ENCODE measurements at regions not wholly inside any gene's neighbourhood (a gene's known extent, or its start where the extent isn't known, plus 50 kb on each side); places are given as distances from the start of the nearest gene placed in this dataset.

DNA sequence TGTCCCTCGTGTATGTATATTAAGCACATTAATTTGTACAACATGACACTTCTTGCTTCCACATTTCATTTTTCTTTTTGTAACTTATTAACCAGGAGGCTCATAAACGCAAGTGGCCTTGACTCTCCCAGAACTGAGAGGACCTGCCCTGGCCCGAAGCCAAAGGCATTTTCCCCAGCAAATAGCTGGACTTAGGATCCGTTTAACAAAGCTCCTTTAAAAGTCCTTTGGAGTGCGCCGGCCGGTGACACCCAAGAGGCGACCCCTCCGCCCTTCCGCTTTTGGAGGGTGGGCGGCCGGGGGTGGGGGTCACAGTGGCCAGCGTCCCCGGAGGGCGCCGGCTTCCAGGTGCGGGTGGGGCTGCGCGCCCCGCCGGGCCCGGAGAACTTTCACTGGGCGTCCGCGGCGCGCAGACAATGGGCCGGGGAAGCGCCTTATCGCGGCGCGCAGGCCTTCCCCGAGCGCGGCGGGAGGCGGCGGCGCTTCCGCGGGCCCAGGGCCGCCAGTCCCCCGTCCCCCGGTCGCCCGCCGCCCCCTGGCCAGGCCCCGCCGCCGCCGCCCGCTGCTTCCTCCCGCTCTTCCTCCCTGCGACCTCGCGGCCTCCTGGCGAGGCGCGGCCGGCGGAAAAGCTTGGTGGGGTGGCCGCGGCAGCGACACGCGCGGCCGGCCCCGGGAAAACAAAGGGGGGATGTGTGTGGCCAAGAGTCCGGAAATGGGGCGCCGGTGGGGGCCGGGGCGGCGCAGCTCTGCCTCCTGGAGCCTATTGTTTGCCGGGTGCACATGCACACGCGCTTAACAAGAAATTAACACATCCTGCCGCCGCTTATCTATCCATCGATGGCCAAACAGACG is 613.4 kb downstream of the MCTP2 start (continued):
- TF ChIP-seq CBX5 (CRISPR knock-in tag; IDR thresholded peaks at IDR 0.05; ENCODE audit: borderline replicate concordance) (no peak), MAFG (CRISPR knock-in tag; IDR thresholded peaks at IDR 0.05) (no peak), ZFP36 (IDR thresholded peaks at IDR 0.05; ENCODE audit: borderline replicate concordance, low read depth, low read length, partially characterized antibody) (no peak), ZNF207 (IDR thresholded peaks at IDR 0.05; ENCODE audit: borderline replicate concordance) (no peak), NKX3-1 (CRISPR knock-in tag; IDR thresholded peaks at IDR 0.05) (peak; percentile 21; the same call in 1 of the 2 replicates), NFAT5 (CRISPR knock-in tag; IDR thresholded peaks at IDR 0.05) (no peak), ZFAT (CRISPR knock-in tag; conservative IDR thresholded peaks at IDR 0.05) (no peak), SMARCC2 (IDR thresholded peaks at IDR 0.05) (no peak), PREB (CRISPR knock-in tag; IDR thresholded peaks at IDR 0.05) (no peak), NFATC3 (CRISPR knock-in tag; IDR thresholded peaks at IDR 0.05) (no peak), MIER2 (CRISPR knock-in tag; IDR thresholded peaks at IDR 0.05) (no peak)
- TF ChIP-seq, protein P1, sequence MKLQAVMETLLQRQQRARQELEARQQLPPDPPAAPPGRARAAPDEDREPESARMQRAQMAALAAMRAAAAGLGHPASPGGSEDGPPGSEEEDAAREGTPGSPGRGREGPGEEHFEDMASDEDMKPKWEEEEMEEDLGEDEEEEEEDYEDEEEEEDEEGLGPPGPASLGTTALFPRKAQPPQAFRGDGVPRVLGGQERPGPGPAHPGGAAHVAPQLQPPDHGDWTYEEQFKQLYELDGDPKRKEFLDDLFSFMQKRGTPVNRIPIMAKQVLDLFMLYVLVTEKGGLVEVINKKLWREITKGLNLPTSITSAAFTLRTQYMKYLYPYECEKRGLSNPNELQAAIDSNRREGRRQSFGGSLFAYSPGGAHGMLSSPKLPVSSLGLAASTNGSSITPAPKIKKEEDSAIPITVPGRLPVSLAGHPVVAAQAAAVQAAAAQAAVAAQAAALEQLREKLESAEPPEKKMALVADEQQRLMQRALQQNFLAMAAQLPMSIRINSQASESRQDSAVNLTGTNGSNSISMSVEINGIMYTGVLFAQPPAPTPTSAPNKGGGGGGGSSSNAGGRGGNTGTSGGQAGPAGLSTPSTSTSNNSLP (IDR thresholded peaks at IDR 0.05; ENCODE audit: low read depth, low read length): peak; percentile 32; the same call in 1 of the 2 replicates
- TF ChIP-seq, protein P2, sequence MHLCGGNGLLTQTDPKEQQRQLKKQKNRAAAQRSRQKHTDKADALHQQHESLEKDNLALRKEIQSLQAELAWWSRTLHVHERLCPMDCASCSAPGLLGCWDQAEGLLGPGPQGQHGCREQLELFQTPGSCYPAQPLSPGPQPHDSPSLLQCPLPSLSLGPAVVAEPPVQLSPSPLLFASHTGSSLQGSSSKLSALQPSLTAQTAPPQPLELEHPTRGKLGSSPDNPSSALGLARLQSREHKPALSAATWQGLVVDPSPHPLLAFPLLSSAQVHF (CRISPR knock-in tag; IDR thresholded peaks at IDR 0.05): no peak
- TF ChIP-seq, protein P3, sequence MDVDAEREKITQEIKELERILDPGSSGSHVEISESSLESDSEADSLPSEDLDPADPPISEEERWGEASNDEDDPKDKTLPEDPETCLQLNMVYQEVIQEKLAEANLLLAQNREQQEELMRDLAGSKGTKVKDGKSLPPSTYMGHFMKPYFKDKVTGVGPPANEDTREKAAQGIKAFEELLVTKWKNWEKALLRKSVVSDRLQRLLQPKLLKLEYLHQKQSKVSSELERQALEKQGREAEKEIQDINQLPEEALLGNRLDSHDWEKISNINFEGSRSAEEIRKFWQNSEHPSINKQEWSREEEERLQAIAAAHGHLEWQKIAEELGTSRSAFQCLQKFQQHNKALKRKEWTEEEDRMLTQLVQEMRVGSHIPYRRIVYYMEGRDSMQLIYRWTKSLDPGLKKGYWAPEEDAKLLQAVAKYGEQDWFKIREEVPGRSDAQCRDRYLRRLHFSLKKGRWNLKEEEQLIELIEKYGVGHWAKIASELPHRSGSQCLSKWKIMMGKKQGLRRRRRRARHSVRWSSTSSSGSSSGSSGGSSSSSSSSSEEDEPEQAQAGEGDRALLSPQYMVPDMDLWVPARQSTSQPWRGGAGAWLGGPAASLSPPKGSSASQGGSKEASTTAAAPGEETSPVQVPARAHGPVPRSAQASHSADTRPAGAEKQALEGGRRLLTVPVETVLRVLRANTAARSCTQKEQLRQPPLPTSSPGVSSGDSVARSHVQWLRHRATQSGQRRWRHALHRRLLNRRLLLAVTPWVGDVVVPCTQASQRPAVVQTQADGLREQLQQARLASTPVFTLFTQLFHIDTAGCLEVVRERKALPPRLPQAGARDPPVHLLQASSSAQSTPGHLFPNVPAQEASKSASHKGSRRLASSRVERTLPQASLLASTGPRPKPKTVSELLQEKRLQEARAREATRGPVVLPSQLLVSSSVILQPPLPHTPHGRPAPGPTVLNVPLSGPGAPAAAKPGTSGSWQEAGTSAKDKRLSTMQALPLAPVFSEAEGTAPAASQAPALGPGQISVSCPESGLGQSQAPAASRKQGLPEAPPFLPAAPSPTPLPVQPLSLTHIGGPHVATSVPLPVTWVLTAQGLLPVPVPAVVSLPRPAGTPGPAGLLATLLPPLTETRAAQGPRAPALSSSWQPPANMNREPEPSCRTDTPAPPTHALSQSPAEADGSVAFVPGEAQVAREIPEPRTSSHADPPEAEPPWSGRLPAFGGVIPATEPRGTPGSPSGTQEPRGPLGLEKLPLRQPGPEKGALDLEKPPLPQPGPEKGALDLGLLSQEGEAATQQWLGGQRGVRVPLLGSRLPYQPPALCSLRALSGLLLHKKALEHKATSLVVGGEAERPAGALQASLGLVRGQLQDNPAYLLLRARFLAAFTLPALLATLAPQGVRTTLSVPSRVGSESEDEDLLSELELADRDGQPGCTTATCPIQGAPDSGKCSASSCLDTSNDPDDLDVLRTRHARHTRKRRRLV (CRISPR knock-in tag; IDR thresholded peaks at IDR 0.05): 0 out of 2 replicates have a peak, but pooled peaks have one; percentile 3
